ENCODE measurements at regions not wholly inside any gene's neighbourhood (a gene's known extent, or its start where the extent isn't known, plus 50 kb on each side); places are given as distances from the start of the nearest gene placed in this dataset.

- TF ChIP-seq CTCF (IDR thresholded peaks at IDR 0.05): no peak
- no peak for TF ChIP-seq EZH2 (IDR thresholded peaks at IDR 0.05; ENCODE audit: borderline replicate concordance, insufficient read depth, low read depth, low read length, poor library complexity, severe bottlenecking)
Measured at GRCh38 chr2:58416696-58417095, 175.6 kb upstream of the FANCL start.
